Fibroblast of mammary gland (primary cell): ENCODE measurements at regions not wholly inside any gene's neighbourhood (a gene's known extent, or its start where the extent isn't known, plus 50 kb on each side); places are given as distances from the start of the nearest gene placed in this dataset.

ENCODE experiments used
- DNase-seq: peaks from one replicate; pipeline ENCODE4 v3.0.0-alpha.2; 2010; ENCODE audit warnings: low read depth
- H3K4me3 ChIP-seq: 2 replicates; pipeline ENCODE4 v1.5.1; 2011; ENCODE audit warnings: low read depth, mild to moderate bottlenecking, low read length, moderate library complexity; ENCODE audit not compliant: control insufficient read depth
- CTCF ChIP-seq: conservative IDR thresholded peaks from 2 replicates; pipeline ENCODE4 v1.5.1; 2011; ENCODE audit warnings: low read depth, low read length, inconsistent platforms; ENCODE audit not compliant: control insufficient read depth, insufficient read depth

GRCh38 chr5:89450149-89450538 lies 567.2 kb upstream of the MEF2C start:
- no peak for DNase-seq
- TF ChIP-seq CTCF = no peak

GRCh38 chr5:89449392-89450148 lies 566.6 kb upstream of the MEF2C start:
- no peak for TF ChIP-seq CTCF
- H3K4me3 ChIP-seq = no peak overlapping the region
- no peak for DNase-seq

More at GRCh38 chr5:89450149-89450538, 567.2 kb upstream of the MEF2C start:
- no peak overlapping the region for H3K4me3 ChIP-seq

GRCh38 chr5:89447027-89447426 lies 564.0 kb upstream of the MEF2C start:
- TF ChIP-seq CTCF = no peak
- no peak overlapping the region for H3K4me3 ChIP-seq
- no peak for DNase-seq

GRCh38 chr5:89445106-89445745 lies 562.2 kb upstream of the MEF2C start:
- no peak for TF ChIP-seq CTCF
- DNase-seq = no peak
- no peak overlapping the region for H3K4me3 ChIP-seq

- TF ChIP-seq CTCF = no peak
Observed at GRCh38 chr5:89444088-89444487, 561.1 kb upstream of the MEF2C start.

GRCh38 chr5:89443508-89443907 lies 560.5 kb upstream of the MEF2C start:
- H3K4me3 ChIP-seq = no peak overlapping the region
- no peak for DNase-seq
- no peak for TF ChIP-seq CTCF

More at GRCh38 chr5:89444088-89444487, 561.1 kb upstream of the MEF2C start:
- no peak overlapping the region for H3K4me3 ChIP-seq
- DNase-seq = no peak
